ENCODE measurements at regions not wholly inside any gene's neighbourhood (a gene's known extent, or its start where the extent isn't known, plus 50 kb on each side); places are given as distances from the start of the nearest gene placed in this dataset.

DNA sequence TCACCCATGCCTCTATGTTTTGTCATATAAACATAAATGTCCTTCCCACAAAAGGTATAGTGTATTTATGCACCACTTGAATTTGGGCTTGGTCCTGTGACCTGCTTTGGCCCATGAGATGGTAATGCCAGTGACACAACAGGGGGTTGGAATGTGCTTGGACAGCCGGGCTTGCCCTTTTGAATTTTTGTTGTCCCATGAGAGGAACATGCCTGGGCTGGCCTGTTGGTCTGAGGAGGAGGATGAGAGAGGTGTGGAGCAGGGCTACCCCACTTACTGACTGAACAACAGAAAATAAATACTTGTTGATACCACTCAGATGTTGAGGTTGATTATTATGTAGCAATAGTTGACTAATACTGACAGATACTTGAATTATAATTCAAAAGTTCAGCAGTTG is 63.2 kb upstream of the TCF4 start:
- DNase-seq (ENCODE audit: low spot score): no peak

GRCh38 chr18:55650363-55650870 is 62.4 kb upstream of the TCF4 start:
- DNase-seq (ENCODE audit: low spot score): no peak

GRCh38 chr18:55647331-55647730 is 59.3 kb upstream of the TCF4 start:
- no peak for DNase-seq (ENCODE audit: low spot score)

DNA sequence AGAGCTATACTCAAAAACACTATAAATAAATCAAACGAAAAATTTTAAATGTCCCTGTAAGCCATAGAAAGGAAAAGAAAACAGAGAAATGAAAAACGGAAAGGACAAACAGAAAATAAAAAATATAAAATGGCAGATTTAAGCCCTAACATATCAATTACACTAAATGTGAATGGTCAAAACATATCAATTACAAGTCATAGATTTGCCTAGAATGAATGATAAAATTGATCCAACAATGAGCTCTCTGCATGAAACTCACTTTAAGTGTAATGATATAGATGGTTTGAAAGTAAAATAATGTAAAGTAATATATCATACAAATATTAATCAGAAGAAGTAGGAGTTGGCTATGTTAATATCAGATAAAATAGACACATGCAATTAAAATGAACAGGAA is 54.2 kb upstream of the TCF4 start:
- DNase-seq (ENCODE audit: low spot score): no peak

DNA sequence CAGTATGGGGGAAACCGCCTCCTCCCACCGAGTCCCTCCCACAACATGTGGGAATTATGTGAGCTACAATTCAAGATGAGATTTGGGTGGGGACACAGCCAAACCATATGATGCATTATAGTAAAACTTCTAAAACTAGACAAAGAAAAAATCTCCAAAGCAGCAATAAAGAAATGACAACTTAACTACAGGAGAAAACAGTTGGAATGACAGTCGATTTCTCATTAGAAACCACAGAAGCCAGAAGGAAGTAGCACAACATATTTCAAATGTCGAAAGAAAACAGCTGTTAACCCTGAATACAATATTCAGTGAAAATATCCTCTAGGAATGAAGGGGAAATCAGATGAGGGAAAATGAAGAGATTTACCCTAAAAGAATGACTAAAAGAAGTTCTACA is 53.5 kb upstream of the TCF4 start:
- no peak for DNase-seq (ENCODE audit: low spot score)

Measured in HuH-7.5 (cell line).